ENCODE measurements at regions not wholly inside any gene's neighbourhood (a gene's known extent, or its start where the extent isn't known, plus 50 kb on each side); places are given as distances from the start of the nearest gene placed in this dataset.

- no peak overlapping the region for H3K27ac ChIP-seq
- no peaks in the 10 kb centered on the region for H3K4me1 ChIP-seq
- intact Hi-C loops (cut with DNase I): no loop called here
- no peaks in the 10 kb centered on the region for H3K36me3 ChIP-seq
- no peaks in the 10 kb centered on the region for H3K9me3 ChIP-seq
- DNase-seq: no peak
- no peaks in the 10 kb centered on the region for H3K27me3 ChIP-seq
- TF ChIP-seq CTCF (IDR thresholded peaks at IDR 0.05): no peak
- H3K4me3 ChIP-seq: no peak overlapping the region
- ATAC-seq: no peak
These were observed 188.5 kb upstream of the CDH8 start for GRCh38 chr16:62224646-62225209.

- H3K9me3 ChIP-seq: no peaks in the 10 kb centered on the region
- H3K4me3 ChIP-seq: no peak overlapping the region
- DNase-seq: no peak
- ATAC-seq: no peak
- no peak overlapping the region for H3K27ac ChIP-seq
- H3K36me3 ChIP-seq: no peaks in the 10 kb centered on the region
- intact Hi-C loops (cut with DNase I): no loop called here
- H3K27me3 ChIP-seq: no peaks in the 10 kb centered on the region
- no peak for TF ChIP-seq CTCF (IDR thresholded peaks at IDR 0.05)
- H3K4me1 ChIP-seq: no peaks in the 10 kb centered on the region
These were observed 180.6 kb upstream of the CDH8 start for GRCh38 chr16:62216837-62217236.

DNA sequence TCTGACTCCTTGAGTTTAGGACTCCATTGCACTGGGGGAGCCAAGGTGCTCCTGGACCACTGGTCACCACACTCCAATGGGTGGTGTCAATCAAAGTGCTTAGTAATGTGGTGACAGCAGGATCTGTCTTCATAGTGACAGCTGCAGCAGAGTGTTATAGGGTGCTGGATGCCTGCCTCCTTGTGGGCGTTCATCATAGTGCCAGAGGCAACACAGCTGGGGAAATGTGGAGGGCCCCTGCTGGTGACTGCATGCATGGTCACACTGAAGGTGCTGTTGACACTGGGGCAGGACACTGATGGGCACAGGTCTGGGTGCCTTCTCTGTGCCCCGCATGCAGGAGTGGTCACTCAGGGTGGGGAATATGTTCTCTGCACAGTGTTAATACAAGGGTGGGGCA lies 177.5 kb upstream of the CDH8 start:
- ATAC-seq (peak; percentile 40), DNase-seq (no peak)
- H3K4me1 ChIP-seq: no peaks in the 10 kb centered on the region
- no peaks in the 10 kb centered on the region for H3K9me3 ChIP-seq
- no peak overlapping the region for H3K4me3 ChIP-seq
- intact Hi-C loops (cut with DNase I): no loop called here
- no peaks in the 10 kb centered on the region for H3K27me3 ChIP-seq
- H3K27ac ChIP-seq: no peak overlapping the region
- TF ChIP-seq CTCF (IDR thresholded peaks at IDR 0.05): no peak
- no peaks in the 10 kb centered on the region for H3K36me3 ChIP-seq

- no peaks in the 10 kb centered on the region for H3K27me3 ChIP-seq
- no peaks in the 10 kb centered on the region for H3K4me1 ChIP-seq
- H3K36me3 ChIP-seq: no peaks in the 10 kb centered on the region
- intact Hi-C loops (cut with DNase I): no loop called here
- no peak overlapping the region for H3K4me3 ChIP-seq
- H3K27ac ChIP-seq: no peak overlapping the region
- no peaks in the 10 kb centered on the region for H3K9me3 ChIP-seq
- TF ChIP-seq CTCF (IDR thresholded peaks at IDR 0.05): no peak
- ATAC-seq (no peak), DNase-seq (no peak)
These were observed 172.7 kb upstream of the CDH8 start for GRCh38 chr16:62208934-62209333.

DNA sequence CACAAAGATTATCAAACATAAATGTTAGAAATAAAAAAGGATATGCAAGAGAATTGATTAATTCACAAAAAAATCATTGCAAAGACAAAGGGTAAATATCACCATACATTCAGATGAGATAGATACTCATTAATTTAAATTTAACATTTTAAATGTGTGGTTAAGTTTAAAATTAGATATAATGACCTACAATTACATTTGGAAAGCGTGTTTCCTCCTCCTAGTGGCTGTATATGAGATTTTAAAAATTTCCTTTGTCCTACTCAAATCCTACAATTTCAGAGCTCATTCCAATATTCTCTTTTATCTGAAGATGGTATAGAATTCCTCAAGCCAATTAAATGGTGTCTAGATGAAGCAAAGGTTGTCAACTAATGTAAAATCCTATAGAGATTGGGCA lies 169.2 kb upstream of the CDH8 start:
- Histone ChIP-seq H3K4me3 (no peak overlapping the region), H3K36me3 (no peaks in the 10 kb centered on the region), H3K9me3 (no peaks in the 10 kb centered on the region), H3K27me3 (no peaks in the 10 kb centered on the region), H3K27ac (no peak overlapping the region), H3K4me1 (no peaks in the 10 kb centered on the region)
- ATAC-seq (no peak), DNase-seq (no peak)
- intact Hi-C loops (cut with DNase I): no loop called here
- TF ChIP-seq CTCF (IDR thresholded peaks at IDR 0.05): no peak

GRCh38 chr16:62201911-62202310 lies 165.7 kb upstream of the CDH8 start:
- Histone ChIP-seq H3K27ac (no peak overlapping the region), H3K9me3 (no peaks in the 10 kb centered on the region), H3K4me3 (no peak overlapping the region), H3K27me3 (no peaks in the 10 kb centered on the region), H3K4me1 (no peaks in the 10 kb centered on the region), H3K36me3 (no peaks in the 10 kb centered on the region)
- ATAC-seq (no peak), DNase-seq (no peak)
- no peak for TF ChIP-seq CTCF (IDR thresholded peaks at IDR 0.05)
- intact Hi-C loops (cut with DNase I): no loop called here

Data from upper lobe of right lung (tissue), 1 donor.